ENCODE measurements at regions not wholly inside any gene's neighbourhood (a gene's known extent, or its start where the extent isn't known, plus 50 kb on each side); places are given as distances from the start of the nearest gene placed in this dataset.
"Not testable (repeated sequence)": the region's sequence is repeated elsewhere in the genome, so short reads cannot be mapped to it uniquely, and the experiment has no call there.

GRCh38 chrX:46298821-46299220 lies 246.4 kb downstream of the ZNF674 start:
- no peak for DNase-seq

GRCh38 chrX:46295963-46296362 lies 249.3 kb downstream of the ZNF674 start:
- no peak for DNase-seq

GRCh38 chrX:46294234-46294633 lies 251.0 kb downstream of the ZNF674 start:
- no peak for DNase-seq

GRCh38 chrX:46279925-46280313 lies 265.3 kb downstream of the ZNF674 start:
- DNase-seq, result no peak

GRCh38 chrX:46279214-46279924 lies 265.9 kb downstream of the ZNF674 start:
- DNase-seq, result no peak

- DNase-seq, result no peak
Observed at GRCh38 chrX:46278572-46278971, 266.6 kb downstream of the ZNF674 start.

DNA sequence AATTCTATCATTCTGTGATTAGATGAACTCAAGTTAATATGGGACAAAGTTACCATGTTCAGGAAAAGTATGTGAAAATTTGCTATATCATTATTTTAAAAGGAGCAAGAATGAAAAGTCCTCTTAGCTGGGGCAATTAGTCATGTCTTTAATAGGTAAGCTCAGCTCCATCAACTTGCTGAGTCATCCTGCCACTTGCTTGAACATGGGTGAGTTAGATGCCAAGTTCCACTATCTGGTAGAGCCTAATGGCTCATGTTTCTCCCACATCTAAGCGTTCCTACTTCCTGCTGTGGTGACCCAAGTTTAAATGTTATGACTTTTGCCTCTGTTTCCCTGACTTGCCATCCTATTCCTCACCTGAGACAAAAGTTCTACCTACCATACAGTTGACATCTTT lies 276.8 kb downstream of the ZNF674 start:
- DNase-seq, result no peak

DNA sequence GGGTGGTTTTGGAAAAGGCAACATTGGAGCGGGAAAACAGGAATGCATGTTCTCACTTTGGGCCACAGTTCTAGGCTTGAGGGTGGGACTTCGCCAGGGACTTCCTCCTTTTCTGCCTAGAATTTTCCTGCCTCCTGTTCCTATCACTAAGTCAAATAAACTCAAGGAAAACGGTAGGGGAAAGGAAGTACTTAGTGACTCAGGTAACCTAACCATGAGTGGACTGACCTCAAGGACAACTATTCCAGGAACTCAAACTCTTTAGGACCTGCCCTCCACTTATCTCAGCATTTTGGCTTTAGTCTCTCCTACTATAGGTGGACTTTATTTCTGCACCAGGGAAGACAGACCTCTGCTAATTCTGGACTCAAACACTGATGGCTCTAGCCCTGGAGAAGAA lies 281.7 kb downstream of the ZNF674 start:
- no peak for DNase-seq

- no peak for DNase-seq
Observed at GRCh38 chrX:46262304-46262703, 282.9 kb downstream of the ZNF674 start.

GRCh38 chrX:46260499-46260898 lies 284.7 kb downstream of the ZNF674 start:
- DNase-seq, result no peak

DNA sequence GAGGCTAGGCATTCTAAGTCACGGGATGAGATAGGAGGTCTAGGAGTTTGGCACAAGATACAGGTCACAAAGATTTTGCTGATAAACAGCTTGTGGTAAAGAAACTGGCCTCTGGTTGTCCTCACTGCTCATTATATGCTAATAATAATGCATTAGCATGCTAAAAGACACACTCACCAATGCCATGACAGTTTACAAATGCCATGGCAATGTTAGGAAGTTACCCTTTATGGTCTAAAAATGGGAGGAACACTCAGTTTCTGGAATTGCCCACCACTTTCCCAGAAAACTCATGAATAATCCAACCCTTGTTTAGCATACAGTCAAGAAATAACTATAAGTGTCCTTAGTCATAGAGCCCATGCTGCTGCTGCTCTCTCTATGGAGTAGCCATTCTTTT lies 286.9 kb downstream of the ZNF674 start:
- no peak for DNase-seq

- no peak for DNase-seq
Observed at GRCh38 chrX:46257451-46257879, 287.8 kb downstream of the ZNF674 start.

GRCh38 chrX:46256875-46257274 lies 288.3 kb downstream of the ZNF674 start:
- no peak for DNase-seq

DNA sequence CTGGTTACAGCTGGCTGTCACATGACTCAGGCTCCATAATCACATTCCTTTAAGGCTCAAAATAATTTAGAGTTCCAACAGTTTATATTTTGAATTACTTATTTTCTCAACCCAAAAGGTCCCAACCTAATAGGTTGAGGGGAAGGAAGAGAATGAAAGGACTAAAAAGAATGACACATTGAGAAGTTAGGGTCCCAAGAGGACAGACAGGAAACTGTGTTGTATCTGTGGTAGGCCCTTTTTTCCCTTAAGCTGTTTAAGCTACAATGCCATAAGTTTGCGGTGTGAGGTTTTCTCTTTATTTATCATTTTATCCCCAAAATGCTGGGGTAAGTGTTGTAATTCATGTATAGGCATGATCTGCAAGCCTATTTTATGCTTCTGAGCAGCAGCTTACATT lies 290.2 kb downstream of the ZNF674 start:
- DNase-seq, result no peak

- no peak for DNase-seq
Observed at GRCh38 chrX:46254641-46255040, 290.6 kb downstream of the ZNF674 start.

- no peak for DNase-seq
Observed at GRCh38 chrX:46251755-46252154, 293.5 kb downstream of the ZNF674 start.

DNA sequence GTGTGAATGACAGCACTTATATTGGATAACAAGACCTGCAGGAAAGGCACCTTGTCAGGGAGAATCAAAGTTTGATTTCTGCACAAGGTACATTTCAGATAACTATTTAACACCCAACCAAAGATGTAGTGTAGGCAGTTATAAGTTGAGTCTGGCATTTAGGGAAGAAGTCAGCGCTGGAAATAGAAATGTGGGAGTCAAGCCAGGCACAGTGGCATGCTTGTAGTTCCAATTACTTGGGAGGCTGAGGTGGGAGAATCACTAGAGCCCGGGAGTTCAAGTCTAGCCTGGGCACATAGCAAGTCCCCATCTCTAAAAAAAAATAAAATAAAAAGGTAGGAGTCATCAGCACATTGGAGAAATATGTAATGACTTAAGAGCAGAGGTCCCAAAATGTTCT lies 295.1 kb downstream of the ZNF674 start:
- DNase-seq, result no peak

- DNase-seq, result no peak
Observed at GRCh38 chrX:46247456-46247855, 297.8 kb downstream of the ZNF674 start.

DNA sequence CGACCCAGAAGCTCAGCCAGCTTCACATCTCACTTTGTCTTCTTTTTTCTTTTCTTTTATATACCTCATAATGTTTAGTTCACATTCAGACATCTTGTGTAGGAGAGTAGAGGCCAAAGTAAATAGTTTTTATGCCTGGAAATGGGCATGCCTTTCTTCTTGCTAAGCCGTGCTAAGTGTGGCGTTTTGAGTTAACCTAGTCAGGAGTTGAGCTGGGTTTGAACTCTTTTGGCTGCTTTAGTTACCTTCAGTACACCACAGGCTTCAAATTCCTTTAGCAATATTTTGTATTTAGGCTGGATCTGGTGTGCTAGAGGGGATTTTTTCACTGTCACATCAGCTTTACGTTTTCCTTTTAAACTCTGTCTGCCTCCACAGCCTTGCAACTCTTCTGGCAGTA lies 300.8 kb downstream of the ZNF674 start:
- no peak for DNase-seq

GRCh38 chrX:46236411-46236810 lies 308.8 kb downstream of the ZNF674 start:
- DNase-seq, result no peak

DNA sequence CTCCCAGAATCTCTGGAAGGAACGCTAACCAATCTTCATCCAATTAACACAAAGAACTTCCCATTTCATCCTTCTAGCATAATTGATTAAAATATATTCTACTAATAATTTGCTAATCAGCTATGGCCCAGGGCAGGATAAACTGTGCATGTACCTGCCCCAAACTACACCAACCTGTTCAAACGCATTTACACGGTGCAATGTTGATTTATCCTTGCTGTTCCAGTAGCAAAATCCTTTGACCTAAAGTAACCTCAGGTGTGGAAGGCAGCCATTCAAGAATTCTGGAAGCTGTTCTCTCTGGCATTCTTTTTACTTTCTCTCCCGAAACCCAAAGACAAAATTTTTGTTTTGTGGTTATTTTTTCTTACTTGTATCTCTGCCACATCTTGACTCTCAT lies 309.4 kb downstream of the ZNF674 start:
- no peak for DNase-seq

- DNase-seq, result no peak
Observed at GRCh38 chrX:46234775-46235174, 310.4 kb downstream of the ZNF674 start.

DNA sequence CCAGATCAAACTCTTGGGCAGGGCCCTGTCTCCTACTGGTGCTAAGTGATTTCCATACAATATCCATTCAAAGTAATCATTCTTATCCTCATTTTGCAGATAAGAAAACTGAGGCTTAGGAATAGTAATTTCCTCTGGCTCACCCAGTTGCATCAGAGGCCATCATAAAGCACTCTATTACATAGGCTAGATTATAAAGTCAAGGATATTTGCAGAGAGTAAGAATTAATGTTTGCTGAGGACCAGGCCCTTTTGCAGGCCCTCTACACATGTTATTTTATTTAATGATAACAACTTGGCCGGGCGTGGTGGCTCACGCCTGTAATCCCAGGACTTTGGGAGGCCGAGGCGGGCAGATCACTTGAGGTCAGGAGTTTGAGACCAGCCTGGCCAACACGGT lies 316.8 kb downstream of the ZNF674 start:
- DNase-seq, result no peak

DNA sequence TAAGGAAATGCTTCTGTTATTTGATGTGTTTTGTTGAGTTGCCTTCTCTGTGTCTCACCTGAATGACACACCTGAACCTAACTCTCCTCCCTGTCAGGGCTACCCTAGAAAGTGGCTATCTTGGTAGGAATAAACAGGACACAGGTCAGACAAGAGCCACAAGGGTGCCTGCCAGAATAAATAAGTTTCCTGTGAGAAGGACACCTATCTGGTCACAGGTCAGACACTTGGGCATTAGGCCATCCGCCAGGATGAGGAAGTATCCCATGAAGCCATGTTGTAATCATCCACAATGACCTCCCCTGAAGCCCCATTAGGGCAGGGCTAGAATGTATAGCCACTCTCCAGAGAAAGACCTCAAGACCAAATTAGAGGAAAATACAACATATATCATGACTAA lies 318.8 kb downstream of the ZNF674 start:
- DNase-seq, result no peak

DNA sequence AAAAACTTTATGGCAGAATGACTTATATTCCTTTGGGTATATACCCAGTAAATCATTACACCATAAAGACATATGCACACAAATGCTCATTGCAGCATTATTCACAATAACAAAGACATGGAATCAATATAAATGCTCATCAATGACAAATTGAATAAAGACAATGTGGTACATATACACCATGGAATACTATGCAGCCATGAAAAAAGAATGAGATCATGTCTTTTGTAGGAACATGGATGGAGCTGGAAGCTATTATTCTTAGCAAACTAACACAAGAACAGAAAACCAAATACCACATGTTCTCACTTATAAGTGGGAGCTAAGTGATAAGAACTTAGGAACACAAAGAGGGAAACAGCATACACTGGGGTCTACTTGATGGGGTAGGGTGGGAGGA lies 321.7 kb downstream of the ZNF674 start:
- not testable (repeated sequence) for DNase-seq

DNA sequence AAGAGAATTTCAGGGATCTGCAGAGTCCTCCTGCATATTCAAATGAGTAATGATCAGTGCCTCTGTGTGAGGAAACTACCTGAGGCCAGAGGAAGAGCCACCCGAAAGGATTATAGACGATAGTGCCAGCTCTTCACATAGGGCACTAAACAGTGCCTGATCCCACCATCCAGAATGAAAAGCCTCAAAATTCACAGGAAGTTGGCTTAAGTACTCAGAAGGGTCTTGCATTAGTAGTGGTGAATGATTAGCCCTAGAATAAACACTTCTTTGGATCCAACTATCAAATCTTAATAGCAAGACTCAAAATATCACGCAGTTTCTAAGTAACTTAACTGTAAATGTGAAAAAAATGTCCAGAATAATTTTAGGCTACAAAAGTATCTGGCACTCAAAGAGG lies 324.4 kb downstream of the ZNF674 start:
- no peak for DNase-seq
